Activated CD4-positive, alpha-beta T cell treated with anti-CD3 and anti-CD28 coated beads, Interleukin-10, Interleukin-2, amounts not matched to agents 100 ng/mL and 50 ng/mL, durations not matched to agents 16 hours and 8 hours (primary cell): ENCODE measurements at regions not wholly inside any gene's neighbourhood (a gene's known extent, or its start where the extent isn't known, plus 50 kb on each side); places are given as distances from the start of the nearest gene placed in this dataset.
"Not testable (repeated sequence)": the region's sequence is repeated elsewhere in the genome, so short reads cannot be mapped to it uniquely, and the experiment has no call there.

Source experiments
- DNase-seq: peaks from one replicate; pipeline ENCODE4 v3.0.0-alpha.2; 2020

DNA sequence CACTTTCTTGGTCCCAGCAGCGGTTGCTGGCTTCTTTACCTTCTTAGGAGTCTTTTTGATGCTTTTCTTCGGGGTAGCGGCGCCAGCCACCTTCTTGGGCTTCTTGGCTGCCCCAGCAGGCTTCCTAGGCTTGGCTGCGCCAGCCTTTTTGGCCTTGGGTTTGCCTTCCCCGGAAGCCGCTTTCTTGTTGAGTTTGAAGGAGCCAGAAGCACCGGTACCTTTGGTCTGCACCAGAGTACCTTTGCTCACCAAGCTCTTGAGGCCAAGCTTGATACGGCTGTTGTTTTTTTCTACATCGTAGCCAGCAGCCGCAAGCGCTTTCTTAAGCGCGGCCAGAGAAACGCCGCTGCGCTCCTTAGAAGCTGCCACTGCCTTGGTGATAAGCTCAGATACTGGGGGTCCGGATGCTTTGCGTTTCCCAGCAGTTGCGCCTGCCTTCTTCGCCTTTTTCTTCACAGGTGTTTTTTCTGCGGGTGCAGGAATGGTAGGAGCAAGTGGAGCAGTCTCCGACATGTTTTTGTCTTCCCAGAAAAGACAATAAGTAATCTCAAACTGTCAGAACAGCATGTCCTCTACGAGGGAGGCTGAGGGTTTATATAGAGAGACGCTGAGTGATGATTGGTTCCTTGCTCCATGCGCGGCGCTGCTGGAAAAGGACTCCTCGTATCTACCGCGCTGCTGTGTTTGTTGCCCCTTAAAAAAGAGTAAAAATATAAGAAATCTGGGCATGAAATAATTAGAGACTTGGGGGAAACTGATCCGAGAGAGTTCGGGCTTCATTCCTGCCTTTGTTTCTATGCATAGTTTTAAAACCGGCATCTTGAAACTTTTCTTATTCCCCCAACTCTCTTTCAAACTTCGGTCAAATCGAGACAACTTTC, 130.3 kb upstream of the BTN3A2 start:
- peak; percentile 92 for DNase-seq

DNA sequence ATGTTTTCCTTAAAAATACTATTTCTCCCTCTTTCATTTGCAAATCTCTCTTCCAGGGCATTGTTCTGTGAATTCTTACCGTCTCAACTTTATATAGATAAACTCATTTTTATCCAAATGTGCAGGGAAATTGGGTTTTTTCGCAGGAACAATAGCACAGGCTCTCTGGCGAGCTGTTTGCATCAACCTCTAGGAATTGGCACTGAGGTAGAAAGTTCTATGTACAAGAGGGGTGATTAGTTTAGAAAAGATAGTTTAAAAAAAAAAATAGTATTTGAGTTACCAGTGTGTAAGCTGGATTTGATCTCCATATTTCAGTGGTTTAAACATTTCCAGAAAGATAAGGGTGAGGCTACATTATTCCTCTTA, 129.7 kb upstream of the BTN3A2 start:
- no peak for DNase-seq

DNA sequence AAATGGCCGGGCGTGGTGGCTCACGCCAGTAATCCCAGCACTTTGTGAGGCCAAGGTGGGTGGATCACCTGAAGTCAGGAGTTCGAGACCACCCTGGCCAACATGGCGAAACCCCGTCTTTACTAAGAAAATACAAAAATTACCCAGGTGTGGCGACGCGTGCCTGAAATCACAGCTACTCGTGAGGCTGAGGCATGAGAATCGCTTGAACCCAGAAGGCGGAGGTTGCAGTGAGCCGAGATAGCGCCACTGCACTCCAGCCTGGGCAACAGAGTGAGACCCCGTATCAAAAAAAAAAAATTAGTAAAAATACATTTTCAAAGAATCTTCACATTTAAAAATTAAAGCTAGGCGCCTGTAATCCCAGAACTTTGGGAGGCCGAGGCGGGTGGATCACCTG, 125.6 kb upstream of the BTN3A2 start:
- DNase-seq, result not testable (repeated sequence)

GRCh38 chr6:26240157-26241032, 124.6 kb upstream of the BTN3A2 start:
- DNase-seq, result peak; percentile 95

DNA sequence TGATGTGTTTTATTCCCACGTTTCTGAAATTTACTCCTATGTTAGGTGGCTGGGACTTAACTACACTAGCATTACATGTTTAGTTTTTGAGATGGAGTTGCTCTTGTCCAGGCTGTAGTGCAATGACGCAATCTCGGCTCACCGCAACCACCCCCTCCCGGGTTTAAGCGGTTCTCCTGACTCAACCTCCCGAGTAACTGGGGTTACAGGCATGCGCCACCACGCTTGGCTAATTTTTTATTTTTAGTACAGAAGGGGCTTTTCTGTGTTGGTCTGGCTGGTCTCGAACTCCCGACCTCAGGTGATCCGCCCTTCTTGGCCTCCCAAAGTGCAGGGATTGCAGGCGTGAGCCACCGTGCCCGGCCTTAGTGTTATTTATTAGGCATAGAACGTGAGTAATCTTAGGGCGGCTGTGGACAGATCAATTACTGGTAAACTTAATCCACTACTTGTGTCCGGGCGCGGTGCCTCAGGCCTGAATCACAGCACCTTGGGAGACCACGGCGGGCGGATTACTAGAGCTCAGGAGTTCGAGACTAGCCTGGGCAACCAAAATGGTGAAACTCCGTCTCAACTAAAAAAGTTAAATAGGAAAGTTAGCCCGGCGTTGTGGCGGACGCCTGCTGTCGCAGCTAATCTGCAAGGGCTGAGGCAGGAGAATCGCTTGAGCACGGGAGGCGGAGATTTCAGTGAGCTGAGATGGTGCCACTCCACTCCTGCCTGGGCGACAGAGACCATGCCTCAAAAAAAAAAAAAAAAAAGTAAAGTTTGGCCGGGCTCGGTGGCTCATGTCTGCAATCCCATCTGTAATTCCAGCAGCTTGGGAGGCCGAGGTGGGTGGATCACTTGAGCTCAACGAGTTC, 123.7 kb upstream of the BTN3A2 start:
- peak; percentile 82 for DNase-seq

- DNase-seq, result no peak
Observed at GRCh38 chr6:26243132-26243531, 121.9 kb upstream of the BTN3A2 start.

DNA sequence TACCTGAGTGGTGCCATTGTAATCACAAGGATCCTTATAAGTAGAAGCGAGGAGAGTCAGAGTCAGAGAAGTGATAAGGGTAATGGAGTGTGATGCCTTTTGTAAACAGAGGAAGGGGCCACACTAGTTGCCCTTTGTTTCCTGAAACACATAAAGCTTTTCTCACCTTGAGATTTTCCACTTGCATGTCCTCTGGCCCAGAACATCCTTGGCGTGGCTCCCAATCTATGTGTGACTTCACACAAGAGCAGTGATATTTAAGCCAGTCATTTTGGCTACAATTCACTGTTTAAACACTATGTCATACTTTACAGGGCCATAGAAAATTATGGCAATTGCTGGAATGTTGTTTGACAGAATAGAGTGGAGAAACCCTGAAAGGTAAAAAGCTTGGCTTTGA, 121.2 kb upstream of the BTN3A2 start:
- no peak for DNase-seq

DNA sequence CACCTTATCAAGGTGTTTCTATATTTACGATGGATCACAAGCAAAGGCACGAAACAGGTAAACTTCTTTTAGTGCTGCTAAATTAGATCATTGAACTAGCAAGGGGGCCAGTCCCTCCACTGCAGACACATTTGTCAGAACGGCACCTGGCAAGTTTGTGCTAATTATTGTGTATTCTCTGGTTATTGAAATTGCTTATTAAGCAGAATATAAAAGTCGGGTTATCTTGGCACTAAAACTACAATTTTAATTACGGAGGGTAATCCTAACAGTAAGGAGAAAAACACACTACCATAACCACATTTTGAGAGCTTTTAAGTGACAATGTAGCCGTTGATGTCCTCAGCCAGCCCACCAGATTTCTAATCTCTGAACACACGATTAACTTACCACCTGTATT, 118.9 kb upstream of the BTN3A2 start:
- DNase-seq, result no peak

DNA sequence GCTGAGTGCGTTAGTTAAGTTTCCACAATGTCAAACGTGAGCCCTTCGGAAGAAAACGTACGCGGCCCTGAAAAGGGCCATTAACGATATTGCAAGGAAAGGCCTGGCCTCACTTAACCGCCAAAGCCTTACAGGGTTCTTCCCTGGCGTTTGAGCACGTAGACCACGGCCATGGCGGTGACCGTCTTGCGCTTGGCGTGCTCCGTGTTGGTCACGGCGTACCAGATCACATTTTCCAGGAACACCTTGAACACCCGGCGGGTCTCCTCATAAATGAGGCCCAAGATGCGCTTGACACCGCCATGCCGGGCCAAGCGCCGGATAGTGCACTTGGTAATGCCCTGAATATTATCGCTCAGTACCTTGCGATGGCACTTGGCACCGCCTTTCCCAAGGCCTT, 118.4 kb upstream of the BTN3A2 start:
- no peak for DNase-seq

DNA sequence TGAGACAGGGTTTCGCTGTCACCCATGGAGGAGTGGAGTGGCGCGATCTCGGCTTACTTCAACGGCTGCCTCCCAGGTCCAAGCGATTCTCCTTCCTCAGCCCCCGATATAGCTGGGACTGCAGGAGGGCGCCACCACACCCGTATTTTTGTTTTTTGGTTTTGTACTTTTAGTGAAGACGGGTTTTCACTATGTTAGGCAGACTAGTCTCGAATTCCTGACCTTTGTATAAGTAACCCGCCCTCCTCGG, 115.4 kb upstream of the BTN3A2 start:
- DNase-seq, result peak; percentile 88

DNA sequence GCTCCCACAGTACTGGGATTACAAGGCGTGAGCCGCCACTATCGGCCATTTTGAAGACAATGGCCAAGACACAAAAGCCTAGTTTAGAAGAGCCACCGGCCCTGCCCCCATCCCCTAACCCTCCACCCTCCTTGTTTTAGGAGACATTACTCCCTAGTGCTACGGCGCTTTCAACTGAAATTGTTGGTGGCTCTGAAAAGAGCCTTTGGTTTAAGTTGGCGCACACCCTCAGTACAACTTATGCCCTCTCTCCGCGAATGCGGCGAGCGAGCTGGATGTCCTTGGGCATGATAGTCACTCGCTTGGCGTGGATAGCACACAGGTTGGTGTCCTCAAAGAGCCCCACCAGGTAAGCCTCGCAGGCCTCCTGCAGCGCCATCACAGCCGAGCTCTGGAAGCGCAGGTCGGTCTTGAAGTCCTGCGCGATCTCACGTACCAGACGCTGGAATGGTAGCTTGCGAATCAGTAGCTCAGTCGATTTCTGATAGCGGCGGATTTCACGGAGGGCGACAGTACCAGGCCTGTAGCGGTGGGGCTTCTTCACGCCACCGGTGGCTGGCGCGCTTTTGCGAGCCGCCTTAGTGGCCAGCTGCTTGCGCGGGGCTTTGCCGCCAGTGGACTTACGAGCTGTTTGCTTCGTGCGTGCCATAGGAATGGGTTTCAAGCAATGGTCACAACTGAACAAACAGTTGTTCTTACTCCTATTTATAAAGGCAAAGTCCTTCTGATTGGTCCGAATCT, 114.9 kb upstream of the BTN3A2 start:
- peak; percentile 92 for DNase-seq

DNA sequence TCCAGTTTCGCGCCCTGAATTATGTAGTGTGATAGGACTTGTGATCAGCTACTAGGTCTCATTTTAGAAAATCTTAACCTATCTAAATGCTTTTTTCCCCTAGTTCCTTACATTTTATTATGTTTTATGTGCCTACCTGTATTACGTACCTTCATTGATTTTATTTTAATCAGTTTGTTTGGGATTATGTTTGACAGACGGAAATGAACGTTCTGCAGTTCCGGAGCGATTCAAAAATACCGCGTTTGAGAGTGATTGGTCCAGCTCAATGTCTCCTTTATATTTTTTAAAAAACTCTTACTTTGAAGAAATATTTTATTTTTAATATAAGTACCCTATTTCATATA, 114.3 kb upstream of the BTN3A2 start:
- DNase-seq, result no peak

DNA sequence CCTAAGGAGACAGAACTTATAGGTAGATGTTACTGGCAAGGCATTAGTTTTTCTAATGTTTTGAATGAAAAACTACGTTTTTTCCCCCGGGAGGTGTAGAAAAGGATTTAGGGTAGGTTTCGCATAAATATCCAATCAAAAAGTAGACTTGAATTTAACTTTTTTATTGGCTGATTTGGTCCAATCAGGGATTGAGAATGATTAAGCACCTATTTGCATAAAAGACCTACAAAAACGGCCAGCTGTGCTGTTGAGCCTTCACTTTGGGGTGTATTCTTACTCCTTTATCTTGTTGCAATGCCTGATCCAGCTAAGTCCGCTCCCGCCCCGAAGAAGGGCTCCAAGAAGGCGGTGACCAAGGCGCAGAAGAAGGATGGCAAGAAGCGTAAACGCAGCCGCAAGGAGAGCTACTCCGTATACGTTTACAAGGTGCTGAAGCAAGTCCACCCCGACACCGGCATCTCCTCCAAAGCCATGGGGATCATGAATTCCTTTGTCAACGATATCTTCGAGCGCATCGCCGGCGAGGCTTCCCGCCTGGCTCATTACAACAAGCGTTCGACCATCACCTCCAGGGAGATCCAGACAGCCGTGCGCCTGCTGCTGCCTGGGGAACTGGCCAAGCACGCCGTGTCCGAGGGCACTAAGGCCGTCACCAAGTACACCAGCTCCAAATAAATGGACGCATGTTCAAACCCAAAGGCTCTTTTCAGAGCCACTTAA, 113.5 kb upstream of the BTN3A2 start:
- peak; percentile 95 for DNase-seq

GRCh38 chr6:26252077-26252472, 112.9 kb upstream of the BTN3A2 start:
- no peak for DNase-seq

DNA sequence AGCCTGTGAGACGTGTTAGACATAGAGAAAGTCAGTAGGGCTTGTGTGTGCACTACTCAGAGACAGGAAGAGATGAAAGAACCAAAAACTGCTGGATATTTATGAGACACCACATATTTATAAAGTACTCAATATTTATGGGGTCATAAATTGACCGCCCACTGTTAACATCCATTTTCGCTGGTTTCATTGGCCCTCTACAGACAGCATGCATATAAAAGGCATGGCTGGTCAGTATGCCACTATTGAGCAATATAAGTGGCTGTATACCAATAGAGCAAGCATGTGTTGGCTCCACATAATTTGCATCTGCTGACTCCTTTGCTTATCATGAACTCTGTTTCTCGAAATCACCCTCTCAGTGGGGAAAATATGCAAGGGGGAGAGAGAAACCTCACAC, 110.3 kb upstream of the BTN3A2 start:
- no peak for DNase-seq

DNA sequence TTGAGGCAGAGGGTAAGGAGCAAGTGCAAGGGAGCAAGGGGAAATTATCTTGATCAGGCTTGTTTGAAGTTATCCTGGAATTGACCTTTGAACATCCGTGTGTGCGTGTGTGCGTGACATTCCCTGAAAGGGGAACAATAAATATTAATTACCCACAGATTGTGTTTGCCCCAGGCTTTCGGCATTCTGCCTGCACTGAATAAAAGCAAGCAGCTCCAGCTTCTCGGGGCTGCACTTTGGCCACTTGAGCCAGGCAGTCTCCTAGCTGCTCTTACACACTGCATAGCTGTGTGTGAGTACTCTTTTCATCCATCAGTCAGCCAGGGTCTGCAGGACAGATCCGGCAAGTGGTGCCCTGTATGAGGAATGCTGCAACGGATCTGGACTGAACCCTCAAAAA, 107.7 kb upstream of the BTN3A2 start:
- no peak for DNase-seq

DNA sequence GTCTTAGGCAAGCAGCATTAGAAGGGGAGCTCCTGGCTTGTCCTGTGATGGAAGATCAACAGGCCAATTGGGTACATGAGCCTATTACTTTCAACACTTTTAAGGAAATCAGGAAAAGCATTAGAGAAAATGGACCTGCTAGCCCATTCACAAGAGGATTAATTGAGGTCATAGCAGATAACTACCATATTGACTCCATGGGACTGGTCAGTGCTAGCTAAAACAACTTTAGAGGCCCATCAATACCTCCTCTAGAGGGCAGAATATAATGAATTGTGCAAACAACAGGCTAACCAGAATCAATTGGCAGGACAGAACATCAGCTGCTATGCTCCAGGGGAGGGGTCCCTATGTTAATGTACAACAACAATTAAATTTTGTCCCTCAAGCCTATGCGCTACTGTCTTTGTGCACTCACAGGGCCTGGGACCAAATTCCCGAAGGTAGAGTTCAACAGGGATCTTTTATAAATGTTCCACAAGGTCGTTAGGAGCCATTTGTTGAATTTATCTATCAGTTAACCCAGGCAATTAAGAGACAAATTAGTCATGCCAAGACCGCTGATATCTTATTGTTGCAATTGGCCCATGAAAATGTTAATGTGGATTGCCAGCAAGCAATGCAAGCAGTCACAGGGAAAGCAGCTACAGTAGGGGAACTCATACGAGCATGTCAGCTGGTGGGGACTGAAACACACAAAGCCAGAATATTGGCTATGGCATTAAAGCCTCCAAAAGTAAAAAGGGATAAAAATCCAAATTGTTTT, 106.6 kb upstream of the BTN3A2 start:
- DNase-seq, result no peak

DNA sequence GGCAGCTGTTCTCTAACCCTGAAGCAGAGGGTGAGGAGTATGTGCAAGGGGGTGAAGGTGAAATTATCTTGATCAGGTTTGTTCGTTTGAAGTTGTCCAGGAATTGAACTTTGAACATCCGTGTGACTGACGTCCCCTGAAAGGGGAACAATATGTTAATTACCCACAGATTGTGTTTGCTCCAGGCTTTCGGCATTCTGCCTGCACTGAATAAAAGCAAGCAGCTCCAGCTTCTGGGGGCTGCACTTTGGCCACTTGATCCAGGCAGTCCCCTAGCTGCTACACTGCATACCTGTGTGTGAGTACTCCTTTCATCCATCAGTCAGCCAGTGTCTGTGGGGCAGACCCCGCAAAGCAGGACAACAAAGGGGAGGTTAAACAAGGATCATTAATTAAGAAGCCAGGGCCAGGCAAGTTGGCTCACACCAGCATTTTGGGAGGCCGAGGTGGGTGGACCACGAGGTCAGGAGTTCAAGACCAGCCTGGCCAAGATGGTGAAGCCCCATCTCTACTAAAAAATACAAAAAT, 104.8 kb upstream of the BTN3A2 start:
- no peak for DNase-seq

GRCh38 chr6:26260725-26261490, 104.1 kb upstream of the BTN3A2 start:
- no peak for DNase-seq

DNA sequence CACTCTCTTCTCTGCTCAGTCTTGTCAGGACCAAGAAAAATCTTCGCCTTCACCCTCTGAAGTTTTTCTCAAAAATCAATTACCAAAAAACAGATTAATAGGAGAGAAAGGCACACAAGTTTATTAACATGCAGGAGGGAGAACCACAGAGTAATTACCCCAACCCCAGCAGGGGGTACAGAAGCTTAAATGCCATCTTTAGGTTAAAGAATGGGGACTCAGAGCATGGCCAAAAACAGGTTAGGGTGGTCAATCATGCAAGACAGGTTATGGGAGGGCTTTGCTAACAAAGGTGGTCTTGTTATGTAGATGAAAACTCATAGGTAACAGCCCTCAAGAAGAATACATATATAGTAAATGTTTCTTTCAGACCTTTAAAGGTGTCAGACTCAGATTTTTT, 100.5 kb upstream of the BTN3A2 start:
- no peak for DNase-seq
